PC-9 (cell line): ENCODE measurements at regions not wholly inside any gene's neighbourhood (a gene's known extent, or its start where the extent isn't known, plus 50 kb on each side); places are given as distances from the start of the nearest gene placed in this dataset.

Experiments used
- BruUV-seq: library from RNA; stranded (reverse); fragments of 400-500 nt; replicated peaks from 2 replicates; lab custom pipeline; 2021; lab: Mats Ljungman, UMichigan
- CTCF ChIA-PET: fragments of 300-600 bp; sonication (Branson Sonifier 250); formaldehyde crosslinking; loops from one replicate; lab custom pipeline; 2022; ENCODE audit warnings: antibody characterized with exemption; lab: Charles Lee
- POLR2A ChIA-PET: fragments of 300-600 bp; sonication (Branson Sonifier 250); formaldehyde crosslinking; loops from one replicate; lab custom pipeline; 2022; ENCODE audit warnings: antibody characterized with exemption; ENCODE audit not compliant: unreplicated experiment; lab: Charles Lee
- DNase-seq, 2 experiments: peaks; one replicate each; pipeline versions ENCODE4 v3.0.0 to v3.0.0-alpha.2; 2015 to 2022; ENCODE audit warnings: mixed read lengths in 1 of 2
- H2AFZ ChIP-seq: fragments of 200-600 bp; sonication (generic); 2 replicates; pipeline ENCODE4 v1.8.1; 2017; ENCODE audit warnings: antibody characterized with exemption
- H3F3A ChIP-seq: fragments of 200-600 bp; sonication (generic); 2 replicates; pipeline ENCODE4 v1.8.1; 2017; ENCODE audit warnings: antibody characterized with exemption, mild to moderate bottlenecking, low read depth; ENCODE audit not compliant: insufficient read depth
- H3K27ac ChIP-seq: fragments of 200-600 bp; sonication (generic); 2 replicates; pipeline ENCODE4 v1.6.1; 2016; ENCODE audit warnings: mixed run types
- H3K27me3 ChIP-seq: fragments of 200-600 bp; sonication (generic); 2 replicates; pipeline ENCODE4 v1.6.1; 2016; ENCODE audit warnings: low read depth, mixed run types; ENCODE audit not compliant: insufficient read depth
- H3K36me3 ChIP-seq: fragments of 200-600 bp; sonication (generic); 2 replicates; pipeline ENCODE4 v1.6.1; 2016; ENCODE audit warnings: low read depth, mixed run types
- H3K4me1 ChIP-seq: fragments of 200-600 bp; sonication (generic); replicated peaks from 2 replicates; pipeline ENCODE4 v1.6.1; 2016; ENCODE audit warnings: mixed run types; ENCODE audit not compliant: insufficient read depth
- H3K4me2 ChIP-seq: fragments of 200-600 bp; sonication (generic); 2 replicates; pipeline ENCODE4 v1.6.1; 2017; ENCODE audit warnings: mixed run types
- H3K4me3 ChIP-seq: fragments of 200-600 bp; sonication (generic); 2 replicates; pipeline ENCODE4 v1.6.1; 2016; ENCODE audit warnings: mixed run types
- H3K79me2 ChIP-seq: fragments of 200-600 bp; sonication (generic); 2 replicates; pipeline ENCODE4 v1.6.1; 2017; ENCODE audit warnings: low read depth, mixed run types
- H3K9me2 ChIP-seq: fragments of 200-600 bp; sonication (generic); 2 replicates; pipeline ENCODE4 v1.8.1; 2017; ENCODE audit warnings: mild to moderate bottlenecking; ENCODE audit not compliant: insufficient read depth
- H3K9me3 ChIP-seq: fragments of 200-600 bp; sonication (generic); 2 replicates; pipeline ENCODE4 v1.8.1; 2016; ENCODE audit warnings: low read depth; ENCODE audit not compliant: insufficient read depth
- H4K20me1 ChIP-seq: fragments of 200-600 bp; sonication (generic); 2 replicates; pipeline ENCODE4 v1.8.1; 2017; ENCODE audit not compliant: insufficient read depth
- EZH2 ChIP-seq: fragments of 200-600 bp; sonication (generic); IDR thresholded peaks from 2 replicates; pipeline ENCODE4 v1.8.0; 2017; ENCODE audit warnings: antibody characterized with exemption, low read depth
- intact Hi-C: fragments of 100-400 bp; cut with micrococcal nuclease; formaldehyde crosslinking; loops from one replicate; pipeline ENCODE4 v1.10.0; 2022; ENCODE audit not compliant: unreplicated experiment
- TF ChIP-seq, protein P1 (sequence below): fragments of 200-600 bp; sonication (generic); conservative IDR thresholded peaks from 2 replicates; pipeline ENCODE4 v1.6.1; 2017; ENCODE audit warnings: mixed run types, antibody characterized with exemption, mild to moderate bottlenecking, moderate library complexity

DNA sequence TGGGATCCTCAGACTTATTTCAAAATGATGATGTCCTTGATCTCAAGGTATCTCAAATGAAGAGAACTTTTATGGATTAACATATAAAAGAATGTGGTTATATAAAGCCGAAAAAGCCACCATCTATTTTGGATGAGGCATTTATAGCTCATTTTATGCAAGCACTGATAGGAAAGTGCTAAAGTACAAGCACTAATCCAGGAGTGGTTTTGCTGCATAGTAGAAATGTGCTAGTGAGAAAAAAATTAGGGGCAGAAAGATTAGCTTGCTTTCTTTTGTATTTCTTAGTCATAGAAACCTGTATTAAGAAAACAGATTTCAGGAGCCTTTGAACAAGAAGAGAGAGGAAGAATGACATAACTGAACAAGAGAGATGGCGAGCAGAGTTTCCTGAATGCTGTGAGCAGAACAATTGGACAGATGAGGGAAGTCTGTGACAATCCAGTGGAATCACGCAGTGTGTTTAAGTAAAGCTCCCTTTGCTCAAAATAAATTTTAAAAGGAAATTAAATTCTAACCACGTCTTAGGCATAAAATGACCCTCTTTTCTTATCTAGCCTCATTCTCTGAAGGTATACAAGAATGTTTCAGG lies 238.2 kb upstream of the NOVA1 start:
- no peak overlapping the region for H3K4me3 ChIP-seq
- ChIA-PET CTCF (no interaction called here), POLR2A (no interaction called here)
- H3K4me1 ChIP-seq: peaks cover 17% of the 10 kb centered on the region
- no peaks in the 10 kb centered on the region for H3K9me2 ChIP-seq
- no peak overlapping the region for H3K4me2 ChIP-seq
- H3K79me2 ChIP-seq: no peaks in the 10 kb centered on the region
- no peaks in the 10 kb centered on the region for H3K36me3 ChIP-seq
- no peaks in the 10 kb centered on the region for H3K9me3 ChIP-seq
- DNase-seq: no peak
- BruUV-seq: no TSS peak
- intact Hi-C loops: no loop called here
- H2AFZ ChIP-seq: no peak overlapping the region
- H4K20me1 ChIP-seq: no peaks in the 10 kb centered on the region
- H3K27me3 ChIP-seq: no peaks in the 10 kb centered on the region
- H3K27ac ChIP-seq: no peak overlapping the region
- TF ChIP-seq, protein P1, sequence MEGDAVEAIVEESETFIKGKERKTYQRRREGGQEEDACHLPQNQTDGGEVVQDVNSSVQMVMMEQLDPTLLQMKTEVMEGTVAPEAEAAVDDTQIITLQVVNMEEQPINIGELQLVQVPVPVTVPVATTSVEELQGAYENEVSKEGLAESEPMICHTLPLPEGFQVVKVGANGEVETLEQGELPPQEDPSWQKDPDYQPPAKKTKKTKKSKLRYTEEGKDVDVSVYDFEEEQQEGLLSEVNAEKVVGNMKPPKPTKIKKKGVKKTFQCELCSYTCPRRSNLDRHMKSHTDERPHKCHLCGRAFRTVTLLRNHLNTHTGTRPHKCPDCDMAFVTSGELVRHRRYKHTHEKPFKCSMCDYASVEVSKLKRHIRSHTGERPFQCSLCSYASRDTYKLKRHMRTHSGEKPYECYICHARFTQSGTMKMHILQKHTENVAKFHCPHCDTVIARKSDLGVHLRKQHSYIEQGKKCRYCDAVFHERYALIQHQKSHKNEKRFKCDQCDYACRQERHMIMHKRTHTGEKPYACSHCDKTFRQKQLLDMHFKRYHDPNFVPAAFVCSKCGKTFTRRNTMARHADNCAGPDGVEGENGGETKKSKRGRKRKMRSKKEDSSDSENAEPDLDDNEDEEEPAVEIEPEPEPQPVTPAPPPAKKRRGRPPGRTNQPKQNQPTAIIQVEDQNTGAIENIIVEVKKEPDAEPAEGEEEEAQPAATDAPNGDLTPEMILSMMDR: no peak
- TF ChIP-seq EZH2: no peak
- peaks cover 6% of the 10 kb centered on the region for H3F3A ChIP-seq

DNA sequence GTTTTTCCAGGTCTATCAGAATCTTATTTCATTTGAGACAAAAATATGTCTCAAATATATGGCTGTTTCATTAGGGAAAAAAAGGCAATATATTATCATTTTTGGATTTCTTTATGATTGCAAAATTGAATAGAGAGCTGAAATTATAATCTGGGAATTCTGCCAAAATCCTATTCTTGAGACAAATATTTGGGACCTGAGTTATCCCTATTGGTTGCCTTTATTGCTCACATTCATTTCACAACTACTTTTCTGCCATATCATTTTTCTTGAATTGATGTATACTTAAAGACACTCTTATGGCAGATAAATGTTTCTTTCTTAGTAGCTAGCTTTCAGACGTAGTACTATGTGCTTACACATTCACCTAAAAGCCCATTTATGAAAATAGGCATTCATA lies 241.6 kb upstream of the NOVA1 start:
- Histone ChIP-seq H3F3A (peaks cover 27% of the 10 kb centered on the region), H3K4me3 (no peak overlapping the region), H3K27me3 (no peaks in the 10 kb centered on the region), H3K9me3 (no peaks in the 10 kb centered on the region), H3K36me3 (no peaks in the 10 kb centered on the region), H3K79me2 (no peaks in the 10 kb centered on the region), H3K4me1 (peaks cover 33% of the 10 kb centered on the region), H3K27ac (no peak overlapping the region), H3K9me2 (no peaks in the 10 kb centered on the region), H2AFZ (no peak overlapping the region), H4K20me1 (no peaks in the 10 kb centered on the region), H3K4me2 (no peak overlapping the region)
- TF ChIP-seq, protein P1: no peak
- TF ChIP-seq EZH2: no peak
- BruUV-seq: no TSS peak
- DNase-seq: no peak
- intact Hi-C loops: no loop called here
- ChIA-PET CTCF (no interaction called here), POLR2A (interaction anchor here (0.7 kb wide), 1 partner anchor 640 kb away, joined by 5 read pairs; no protein-coding TSS in a partner anchor)

DNA sequence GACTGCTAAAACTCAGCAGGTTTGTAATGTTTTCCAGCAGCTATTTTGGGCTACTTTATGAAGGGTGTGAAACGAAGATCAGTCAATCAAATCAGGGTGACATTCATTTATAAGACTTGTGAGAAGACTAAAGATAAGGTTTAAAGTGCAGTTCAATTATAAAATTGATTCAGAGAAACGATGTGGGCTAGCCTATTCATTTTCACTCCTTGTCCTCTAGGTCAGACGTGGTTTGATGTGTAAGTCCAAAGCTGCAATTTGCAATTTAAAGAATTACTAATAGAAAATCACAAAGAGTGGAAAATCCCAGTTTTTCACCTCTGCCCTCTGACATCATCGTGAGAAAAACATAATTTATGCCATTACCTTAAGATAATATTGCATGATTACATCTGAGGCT lies 243.5 kb upstream of the NOVA1 start:
- TF ChIP-seq, protein P1: no peak
- no peak for TF ChIP-seq EZH2
- BruUV-seq: TSS peak; percentile 69
- H3K9me3 ChIP-seq: no peaks in the 10 kb centered on the region
- DNase-seq: peak in 1 of 2 experiments; percentile 45
- intact Hi-C loops: no loop called here
- H3K27ac ChIP-seq: peak overlapping the region; percentile 92
- peaks cover 33% of the 10 kb centered on the region for H3K4me1 ChIP-seq
- H3K4me3 ChIP-seq: peak overlapping the region; percentile 22
- H3K27me3 ChIP-seq: no peaks in the 10 kb centered on the region
- H4K20me1 ChIP-seq: no peaks in the 10 kb centered on the region
- peak overlapping the region; percentile 72 for H3K4me2 ChIP-seq
- no peaks in the 10 kb centered on the region for H3K36me3 ChIP-seq
- H3K9me2 ChIP-seq: no peaks in the 10 kb centered on the region
- peaks cover 27% of the 10 kb centered on the region for H3F3A ChIP-seq
- peak overlapping the region; percentile 34; the same call in 1 of the 2 replicates for H2AFZ ChIP-seq
- H3K79me2 ChIP-seq: no peaks in the 10 kb centered on the region
- ChIA-PET POLR2A (interaction anchor here (0.6 kb wide), 1 partner anchor 126 kb away, joined by 3 read pairs; no protein-coding TSS in a partner anchor), CTCF (no interaction called here)
